ENCODE measurements at regions not wholly inside any gene's neighbourhood (a gene's known extent, or its start where the extent isn't known, plus 50 kb on each side); places are given as distances from the start of the nearest gene placed in this dataset.
"Not testable (repeated sequence)": the region's sequence is repeated elsewhere in the genome, so short reads cannot be mapped to it uniquely, and the experiment has no call there.

DNA sequence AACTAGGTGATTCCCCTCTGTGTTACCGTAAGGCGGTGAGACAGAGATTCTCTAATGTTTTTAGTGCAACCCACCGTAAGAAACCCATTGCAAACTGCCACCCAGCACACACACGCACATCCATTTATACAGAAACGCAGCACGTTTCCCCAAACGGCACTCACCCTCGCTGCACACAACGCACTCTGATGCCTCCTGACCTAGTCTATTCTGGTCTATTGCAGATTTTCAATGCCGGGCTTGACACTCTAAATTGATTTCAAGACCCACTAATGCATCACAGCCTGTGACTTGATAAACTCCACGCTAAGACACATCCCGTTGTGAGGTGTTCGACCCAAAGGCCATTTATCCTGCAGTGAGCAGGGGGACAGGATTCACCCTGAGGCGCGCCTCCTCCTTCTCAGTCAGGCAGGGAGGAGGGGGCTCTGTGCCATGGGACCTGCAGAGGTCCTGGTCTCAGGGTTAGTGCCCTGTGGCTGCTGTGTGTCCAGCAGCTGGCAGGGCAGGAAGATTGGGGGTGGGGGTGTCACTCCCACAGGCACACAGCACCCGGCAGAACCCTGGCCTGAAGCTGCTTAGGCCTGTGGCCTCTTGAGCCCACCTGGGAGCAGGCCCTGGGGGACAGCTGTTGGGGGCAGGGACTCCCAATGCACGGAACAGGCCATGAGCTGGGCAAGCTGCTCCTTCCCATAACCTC is 335.6 kb downstream of the PREX1 start:
- WGBS (ENCODE audit: insufficient coverage, low lambda C conversion rate): 100% methylated on average over 1 of the region's 17 CpGs
- DNase-seq: no peak
- Histone ChIP-seq H3K4me3 (ENCODE audit: low read length) (no peak overlapping the region), H3K4me1 (ENCODE audit: control insufficient read depth, insufficient read depth, low read length) (peaks cover 3% of the 10 kb centered on the region), H3K9me3 (ENCODE audit: control insufficient read depth, low read depth, low read length) (no peaks in the 10 kb centered on the region), H3K27ac (ENCODE audit: low read length) (no peak overlapping the region), H3K27me3 (ENCODE audit: control insufficient read depth, insufficient read depth, low read length) (no peaks in the 10 kb centered on the region), H3K36me3 (ENCODE audit: control insufficient read depth, insufficient read depth, low read length) (no peaks in the 10 kb centered on the region)

- Histone ChIP-seq H3K4me3 (ENCODE audit: low read length) (no peak overlapping the region), H3K36me3 (ENCODE audit: control insufficient read depth, insufficient read depth, low read length) (no peaks in the 10 kb centered on the region), H3K4me1 (ENCODE audit: control insufficient read depth, insufficient read depth, low read length) (peaks cover 10% of the 10 kb centered on the region), H3K27ac (ENCODE audit: low read length) (no peak overlapping the region), H3K27me3 (ENCODE audit: control insufficient read depth, insufficient read depth, low read length) (no peaks in the 10 kb centered on the region), H3K9me3 (ENCODE audit: control insufficient read depth, low read depth, low read length) (no peaks in the 10 kb centered on the region)
- WGBS (ENCODE audit: insufficient coverage, low lambda C conversion rate): 60% methylated on average over 2 of the region's 10 CpGs
- no peak for DNase-seq
These were observed 336.6 kb downstream of the PREX1 start for GRCh38 chr20:48490961-48491831.

- H3K27me3 ChIP-seq (ENCODE audit: control insufficient read depth, insufficient read depth, low read length); H3K36me3 ChIP-seq (ENCODE audit: control insufficient read depth, insufficient read depth, low read length); H3K9me3 ChIP-seq (ENCODE audit: control insufficient read depth, low read depth, low read length); H3K4me3 ChIP-seq (ENCODE audit: low read length); DNase-seq; H3K27ac ChIP-seq (ENCODE audit: low read length): not testable (repeated sequence)
- H3K4me1 ChIP-seq (ENCODE audit: control insufficient read depth, insufficient read depth, low read length): peaks cover 10% of the 10 kb centered on the region
- WGBS (ENCODE audit: insufficient coverage, low lambda C conversion rate): no CpG with 5 or more reads among the region's 7 CpGs
These were observed 337.5 kb downstream of the PREX1 start for GRCh38 chr20:48490341-48490740.

- Histone ChIP-seq H3K4me3 (ENCODE audit: low read length) (no peak overlapping the region), H3K4me1 (ENCODE audit: control insufficient read depth, insufficient read depth, low read length) (peaks cover 10% of the 10 kb centered on the region), H3K27me3 (ENCODE audit: control insufficient read depth, insufficient read depth, low read length) (no peaks in the 10 kb centered on the region), H3K36me3 (ENCODE audit: control insufficient read depth, insufficient read depth, low read length) (no peaks in the 10 kb centered on the region), H3K27ac (ENCODE audit: low read length) (no peak overlapping the region), H3K9me3 (ENCODE audit: control insufficient read depth, low read depth, low read length) (no peaks in the 10 kb centered on the region)
- no peak for DNase-seq
- WGBS (ENCODE audit: insufficient coverage, low lambda C conversion rate): no CpG with 5 or more reads among the region's 8 CpGs
These were observed 338.1 kb downstream of the PREX1 start for GRCh38 chr20:48489656-48490055.

GRCh38 chr20:48489046-48489463 is 338.7 kb downstream of the PREX1 start:
- WGBS (ENCODE audit: insufficient coverage, low lambda C conversion rate): 100% methylated on average over 1 of the region's 12 CpGs
- H3K4me1 ChIP-seq (ENCODE audit: control insufficient read depth, insufficient read depth, low read length): peaks cover 10% of the 10 kb centered on the region
- no peak overlapping the region for H3K4me3 ChIP-seq (ENCODE audit: low read length)
- no peaks in the 10 kb centered on the region for H3K36me3 ChIP-seq (ENCODE audit: control insufficient read depth, insufficient read depth, low read length)
- H3K27me3 ChIP-seq (ENCODE audit: control insufficient read depth, insufficient read depth, low read length): no peaks in the 10 kb centered on the region
- no peaks in the 10 kb centered on the region for H3K9me3 ChIP-seq (ENCODE audit: control insufficient read depth, low read depth, low read length)
- no peak for DNase-seq
- H3K27ac ChIP-seq (ENCODE audit: low read length): no peak overlapping the region

DNA sequence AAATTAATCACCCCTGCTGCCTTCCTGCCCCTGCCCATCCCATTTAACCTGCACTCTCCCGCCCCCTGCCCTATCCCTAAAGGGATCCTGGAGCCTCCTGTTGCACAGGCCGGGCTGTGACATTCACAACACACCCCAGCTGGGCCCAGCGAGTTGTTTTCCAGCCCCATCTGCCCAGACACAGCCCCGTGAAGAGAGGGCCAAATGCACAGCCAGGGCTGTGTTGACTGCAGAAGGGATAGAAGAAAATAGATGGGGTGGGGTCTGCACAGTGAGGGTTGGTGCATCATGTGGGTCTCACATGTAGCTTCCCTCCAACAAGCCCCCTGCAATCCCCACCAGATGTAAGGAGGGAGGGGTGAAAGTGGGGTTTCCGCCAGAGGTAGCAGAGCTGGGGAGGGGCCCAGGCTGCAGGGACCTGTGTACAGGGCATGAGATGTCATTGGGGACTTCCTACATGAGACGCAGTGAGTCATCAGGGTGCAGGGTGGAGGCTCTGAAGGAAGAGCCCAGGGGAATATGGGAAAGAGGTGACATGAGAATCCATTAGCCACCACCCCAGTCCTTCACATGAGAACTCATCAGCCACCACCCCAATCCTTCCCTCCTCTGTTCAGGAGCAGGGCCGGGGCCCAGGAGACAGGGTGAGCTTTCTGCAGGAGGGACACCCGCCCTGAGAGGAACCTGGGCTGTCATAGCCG is 339.3 kb downstream of the PREX1 start:
- H3K36me3 ChIP-seq (ENCODE audit: control insufficient read depth, insufficient read depth, low read length); H3K9me3 ChIP-seq (ENCODE audit: control insufficient read depth, low read depth, low read length); H3K4me3 ChIP-seq (ENCODE audit: low read length); H3K27ac ChIP-seq (ENCODE audit: low read length); H3K27me3 ChIP-seq (ENCODE audit: control insufficient read depth, insufficient read depth, low read length): not testable (repeated sequence)
- no CpG with 5 or more reads among the region's 9 CpGs for WGBS (ENCODE audit: insufficient coverage, low lambda C conversion rate)
- peak in 1 of 2 donors; percentile 24 for DNase-seq
- H3K4me1 ChIP-seq (ENCODE audit: control insufficient read depth, insufficient read depth, low read length): peaks cover 10% of the 10 kb centered on the region

GRCh38 chr20:48486065-48486464 is 341.7 kb downstream of the PREX1 start:
- DNase-seq: no peak
- Histone ChIP-seq H3K36me3 (ENCODE audit: control insufficient read depth, insufficient read depth, low read length) (no peaks in the 10 kb centered on the region), H3K9me3 (ENCODE audit: control insufficient read depth, low read depth, low read length) (no peaks in the 10 kb centered on the region), H3K4me3 (ENCODE audit: low read length) (no peak overlapping the region), H3K27ac (ENCODE audit: low read length) (no peak overlapping the region), H3K27me3 (ENCODE audit: control insufficient read depth, insufficient read depth, low read length) (peaks cover 2% of the 10 kb centered on the region), H3K4me1 (ENCODE audit: control insufficient read depth, insufficient read depth, low read length) (peaks cover 10% of the 10 kb centered on the region)
- no CpG with 5 or more reads among the region's 7 CpGs for whole genome bisulfite sequencing (ENCODE audit: insufficient coverage, low lambda C conversion rate)

GRCh38 chr20:48485153-48485552 is 342.6 kb downstream of the PREX1 start:
- DNase-seq; H3K27ac ChIP-seq (ENCODE audit: low read length); H3K9me3 ChIP-seq (ENCODE audit: control insufficient read depth, low read depth, low read length); H3K36me3 ChIP-seq (ENCODE audit: control insufficient read depth, insufficient read depth, low read length); H3K4me3 ChIP-seq (ENCODE audit: low read length); H3K27me3 ChIP-seq (ENCODE audit: control insufficient read depth, insufficient read depth, low read length): not testable (repeated sequence)
- WGBS (ENCODE audit: insufficient coverage, low lambda C conversion rate): no CpG with 5 or more reads among the region's 7 CpGs
- H3K4me1 ChIP-seq (ENCODE audit: control insufficient read depth, insufficient read depth, low read length): peaks cover 10% of the 10 kb centered on the region

GRCh38 chr20:48483334-48484066 is 344.3 kb downstream of the PREX1 start:
- no CpG with 5 or more reads among the region's 11 CpGs for WGBS (ENCODE audit: insufficient coverage, low lambda C conversion rate)

DNA sequence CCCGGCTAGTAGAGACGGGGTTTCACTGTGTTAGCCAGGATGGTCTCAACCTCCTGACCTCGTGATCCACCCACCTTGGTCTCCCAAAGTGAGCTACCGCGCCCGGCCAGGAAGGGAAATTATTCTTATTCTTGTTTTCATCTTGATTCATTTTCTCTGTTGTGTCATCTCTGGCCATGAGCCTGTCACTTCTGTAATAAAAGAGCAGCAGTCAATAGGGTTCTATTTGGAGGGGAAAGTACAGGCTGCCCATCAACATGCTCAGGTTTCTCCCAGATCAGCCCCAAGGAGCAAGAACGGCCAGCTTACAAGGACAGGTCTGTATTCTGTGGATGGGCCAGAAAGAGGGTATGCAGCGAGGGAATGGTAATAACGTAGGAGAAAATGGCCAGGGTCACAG is 345.0 kb downstream of the PREX1 start:
- peaks cover 9% of the 10 kb centered on the region for H3K27me3 ChIP-seq (ENCODE audit: control insufficient read depth, insufficient read depth, low read length)
- 100% methylated on average over 3 of the region's 9 CpGs for WGBS (ENCODE audit: insufficient coverage, low lambda C conversion rate)
- no peaks in the 10 kb centered on the region for H3K9me3 ChIP-seq (ENCODE audit: control insufficient read depth, low read depth, low read length)
- H3K4me1 ChIP-seq (ENCODE audit: control insufficient read depth, insufficient read depth, low read length): peaks cover 10% of the 10 kb centered on the region
- H3K36me3 ChIP-seq (ENCODE audit: control insufficient read depth, insufficient read depth, low read length): no peaks in the 10 kb centered on the region
- no peak for DNase-seq
- no peak overlapping the region for H3K4me3 ChIP-seq (ENCODE audit: low read length)
- no peak overlapping the region for H3K27ac ChIP-seq (ENCODE audit: low read length)

More at GRCh38 chr20:48483334-48484066, 344.3 kb downstream of the PREX1 start:
- no peak overlapping the region for H3K27ac ChIP-seq (ENCODE audit: low read length)
- no peak overlapping the region for H3K4me3 ChIP-seq (ENCODE audit: low read length)
- no peaks in the 10 kb centered on the region for H3K9me3 ChIP-seq (ENCODE audit: control insufficient read depth, low read depth, low read length)
- H3K4me1 ChIP-seq (ENCODE audit: control insufficient read depth, insufficient read depth, low read length): peaks cover 10% of the 10 kb centered on the region
- no peaks in the 10 kb centered on the region for H3K36me3 ChIP-seq (ENCODE audit: control insufficient read depth, insufficient read depth, low read length)
- DNase-seq: no peak
- peaks cover 9% of the 10 kb centered on the region for H3K27me3 ChIP-seq (ENCODE audit: control insufficient read depth, insufficient read depth, low read length)
